K562 (cell line): ENCODE measurements at regions not wholly inside any gene's neighbourhood (a gene's known extent, or its start where the extent isn't known, plus 50 kb on each side); places are given as distances from the start of the nearest gene placed in this dataset.

Source experiments
- ATAC-seq: fragments of 200-7000 bp; cut with Tn5 transposase; 3 replicates; pipeline ENCODE4 v1.9.1; 2020; ENCODE audit warnings: moderate library complexity
- BruUV-seq: library from RNA; stranded (reverse); fragments of 400-500 nt; replicated peaks from 2 replicates; lab custom pipeline; 2021; lab: Mats Ljungman, UMichigan
- CTCF ChIA-PET: fragments of 300-600 bp; formaldehyde crosslinking; extraction: SDS; loops from one replicate; lab custom pipeline; 2021; ENCODE audit warnings: low intra/inter-chr PET ratio; lab: Yijun Ruan, JAX
- POLR2A ChIA-PET: fragments of 300-600, 350-650 bp; sonication (Branson Sonifier 250); formaldehyde crosslinking; extraction: SDS; loops from one replicate; lab custom pipeline; 2021; ENCODE audit warnings: antibody characterized with exemption, inconsistent platforms; lab: Yijun Ruan, JAX
- DNase-seq, 4 experiments: peaks; one replicate each; pipeline versions ENCODE4 v3.0.0 to v3.0.0-alpha.2; 2011 to 2018; ENCODE audit warnings: low spot score in 3 of 4, mixed read lengths in 3 of 4; ENCODE audit errors: extremely low read depth in 1 of 4
- FAIRE-seq: peaks from 2 replicates; lab custom pipeline; 2011; peaks lifted over from hg19 to GRCh38; lab: Jason Lieb, UNC
- H2AFZ ChIP-seq: 2 replicates; pipeline ENCODE4 v1.6.0; 2011; ENCODE audit warnings: low read depth, low read length, control low read depth, inconsistent platforms
- H3K27ac ChIP-seq: fragments of 200-600 bp; 3 replicates; pipeline ENCODE4 v1.8.0; 2011; ENCODE audit warnings: low read depth, mild to moderate bottlenecking, control low read depth, inconsistent platforms, low read length, moderate library complexity, mixed read lengths; ENCODE audit errors: extremely low read depth
- H3K27me3 ChIP-seq, 2 experiments: fragments of 300-600 bp in 1 of 2; 2 replicates in 1 of 2; 3 replicates in 1 of 2; pipeline versions ENCODE4 v1.6.0 to v1.8.0; 2011; ENCODE audit warnings: inconsistent platforms in 2 of 2, low read length in 2 of 2, mild to moderate bottlenecking in 1 of 2, mixed read lengths in 1 of 2, moderate library complexity in 1 of 2; ENCODE audit not compliant: control insufficient read depth in 2 of 2, insufficient read depth in 2 of 2
- H3K36me3 ChIP-seq: fragments of 300-600 bp; 3 replicates; pipeline ENCODE4 v1.8.0; 2011; ENCODE audit warnings: mild to moderate bottlenecking, low read length, inconsistent platforms; ENCODE audit not compliant: control insufficient read depth, insufficient read depth
- H3K4me1 ChIP-seq, 2 experiments: fragments of 200-600 bp in 1 of 2; replicated peaks in 1 of 2; 2 replicates in 1 of 2; 3 replicates in 1 of 2; pipeline versions ENCODE4 v1.5.1 to v1.8.0; 2011; ENCODE audit warnings: inconsistent platforms in 2 of 2, low read length in 2 of 2, mild to moderate bottlenecking in 1 of 2, mixed read lengths in 1 of 2, moderate library complexity in 1 of 2; ENCODE audit not compliant: control insufficient read depth in 2 of 2, insufficient read depth in 2 of 2
- H3K4me2 ChIP-seq: 2 replicates; pipeline ENCODE4 v1.6.1; 2011; ENCODE audit warnings: low read length, control low read depth, inconsistent platforms, mixed read lengths; ENCODE audit not compliant: insufficient read depth
- H3K4me3 ChIP-seq: fragments of 200-600 bp; sonication (generic), shearing (Covaris generic); 2 replicates; pipeline ENCODE4 v1.5.1; 2016; ENCODE audit warnings: control low read depth, inconsistent platforms
- H3K79me2 ChIP-seq: fragments of 200-600 bp; 3 replicates; pipeline ENCODE4 v1.8.0; 2011; ENCODE audit warnings: low read length, inconsistent platforms; ENCODE audit not compliant: control insufficient read depth, insufficient read depth
- H3K9ac ChIP-seq, 2 experiments: 2 replicates each; pipeline versions ENCODE4 v1.6.0 to v1.6.1; 2011; ENCODE audit warnings: low read depth in 2 of 2, low read length in 2 of 2, control low read depth in 1 of 2, inconsistent platforms in 1 of 2, mild to moderate bottlenecking in 1 of 2, mixed read lengths in 1 of 2; ENCODE audit not compliant: insufficient read depth in 1 of 2
- H3K9me1 ChIP-seq: one replicate; pipeline ENCODE4 v1.6.0; 2011; ENCODE audit warnings: inconsistent platforms, mild to moderate bottlenecking, low read length, moderate library complexity; ENCODE audit not compliant: control insufficient read depth, insufficient read depth
- H3K9me3 ChIP-seq: replicated peaks from 2 replicates; pipeline ENCODE4 v1.5.1; 2011; ENCODE audit warnings: low read depth, low read length, inconsistent platforms; ENCODE audit not compliant: control insufficient read depth, insufficient read depth
- H4K20me1 ChIP-seq: replicated peaks from 2 replicates; pipeline ENCODE4 v1.6.1; 2011; ENCODE audit warnings: low read length, inconsistent platforms, mixed read lengths; ENCODE audit not compliant: control insufficient read depth, insufficient read depth
- ASH1L ChIP-seq: fragments of 450-650 bp; IDR thresholded peaks from 2 replicates; pipeline ENCODE4 v1.6.1; 2018; ENCODE audit warnings: borderline replicate concordance, mild to moderate bottlenecking, low read depth; ENCODE audit not compliant: partially characterized antibody
- CBX5 ChIP-seq: IDR thresholded peaks from 2 replicates; pipeline ENCODE4 v1.6.1; 2014; ENCODE audit warnings: low read depth, borderline replicate concordance
- CREM ChIP-seq: IDR thresholded peaks from 2 replicates; pipeline ENCODE4 v1.6.1; 2014; ENCODE audit warnings: antibody characterized with exemption, low read depth
- ELF1 ChIP-seq: fragments of 200-800 bp; sonication (Bioruptor generic); IDR thresholded peaks from 2 replicates; pipeline ENCODE4 v1.6.1; 2016; ENCODE audit warnings: missing genetic modification characterization, missing compliant biosample characterization
- EWSR1 ChIP-seq: fragments of 450-650 bp; IDR thresholded peaks from 2 replicates; pipeline ENCODE4 v1.6.1; 2018; ENCODE audit warnings: borderline replicate concordance, mild to moderate bottlenecking, low read depth, moderate library complexity; ENCODE audit not compliant: partially characterized antibody
- MCM7 ChIP-seq, 2 experiments: fragments of 450-650 bp; IDR thresholded peaks; 2 replicates each; pipeline ENCODE4 v1.6.1; 2016 to 2018
- NONO ChIP-seq, 2 experiments: fragments of 200-400 bp in 1 of 2; fragments of 450-650 bp in 1 of 2; formaldehyde crosslinking in 1 of 2; IDR thresholded peaks; 2 replicates each; pipeline ENCODE4 v1.6.1; 2017; ENCODE audit warnings: low read depth in 2 of 2, mild to moderate bottlenecking in 2 of 2, moderate library complexity in 2 of 2, low read length in 1 of 2
- NR2C1 ChIP-seq, 2 experiments: fragments of 450-650 bp; IDR thresholded peaks; 2 replicates each; pipeline ENCODE4 v1.6.1; 2017; ENCODE audit warnings: mild to moderate bottlenecking in 2 of 2, antibody characterized with exemption in 1 of 2, inconsistent platforms in 1 of 2, missing compliant biosample characterization in 1 of 2, missing genetic modification characterization in 1 of 2
- RBM39 ChIP-seq: fragments of 200-400 bp; formaldehyde crosslinking; optimal IDR thresholded peaks from 2 replicates; pipeline ENCODE3; 2018; ENCODE audit warnings: low read depth, low read length
- ZC3H11A ChIP-seq: IDR thresholded peaks from 2 replicates; pipeline ENCODE4 v1.6.1; 2012; ENCODE audit warnings: low read depth, low read length, improper control_type of control experiment
- ZFP30 ChIP-seq: fragments of 250-450 bp; sonication (Bioruptor Pico); IDR thresholded peaks from 2 replicates; pipeline ENCODE4 v1.8.0; 2022; ENCODE audit warnings: moderate library complexity, mild to moderate bottlenecking, inconsistent platforms, borderline replicate concordance
- WGBS: fragments of 100-300 bp; shearing (Covaris generic); methylation state at CpG from one replicate; pipeline ENCODE4 v1.1.6; 2016; ENCODE audit warnings: low coverage, mixed read lengths; ENCODE audit not compliant: insufficient coverage; ENCODE audit errors: missing lambda C conversion rate; 5-methylcytosine and 5-hydroxymethylcytosine counted together
- in situ Hi-C: fragments of 300-500 bp; cut with MboI; formaldehyde crosslinking; loops from 4 replicates; pipeline ENCODE4 v1.15.0; 2018; ENCODE audit warnings: inconsistent platforms, mixed read lengths
- intact Hi-C: fragments of 100-400 bp; cut with micrococcal nuclease; formaldehyde crosslinking; loops from 2 replicates; pipeline ENCODE4 v1.14.2; 2022

- intact Hi-C loops = no loop called here
- FAIRE-seq (no peak), ATAC-seq (no peak)
- H3K9ac ChIP-seq = no peak overlapping the region
- POLR2A ChIA-PET = no interaction called here
- TF ChIP-seq ASH1L (no peak), MCM7 (IDR thresholded peaks at IDR 0.05) (no peak), ELF1 (tag) (no peak), ZFP30 (CRISPR knock-in tag) (no peak), CBX5 (no peak), NR2C1 (IDR thresholded peaks at IDR 0.05) (no peak), NR2C1 (tag; IDR thresholded peaks at IDR 0.05) (no peak), EWSR1 (no peak), NONO (IDR thresholded peaks at IDR 0.05; ENCODE audit: low read depth in 2 of 2, low read length in 1 of 2) (no peak), RBM39 (no peak), CREM (no peak), ZC3H11A (no peak)
- TF ChIP-seq, all 486 proteins: peak for 0
- Histone ChIP-seq H3K79me2 (no peaks in the 10 kb centered on the region), H4K20me1 (no peaks in the 10 kb centered on the region), H3K36me3 (no peaks in the 10 kb centered on the region), H3K27ac (no peak overlapping the region), H3K9me3 (no peaks in the 10 kb centered on the region), H2AFZ (no peak overlapping the region), H3K4me3 (no peak overlapping the region), H3K4me1 (no peaks in the 10 kb centered on the region), H3K4me2 (no peak overlapping the region), H3K27me3 (no peaks in the 10 kb centered on the region), H3K9me1 (no peaks in the 10 kb centered on the region)
- CTCF ChIA-PET = no interaction called here
- in situ Hi-C loops = no loop called here
- 0% methylated on average over 2 of the region's 2 CpGs for WGBS
- no peak for DNase-seq
- no TSS peak for BruUV-seq
These were observed 890.9 kb downstream of the LRRIQ3 start for GRCh38 chr1:73306899-73307555.
